ENCODE measurements at regions not wholly inside any gene's neighbourhood (a gene's known extent, or its start where the extent isn't known, plus 50 kb on each side); places are given as distances from the start of the nearest gene placed in this dataset.

DNA sequence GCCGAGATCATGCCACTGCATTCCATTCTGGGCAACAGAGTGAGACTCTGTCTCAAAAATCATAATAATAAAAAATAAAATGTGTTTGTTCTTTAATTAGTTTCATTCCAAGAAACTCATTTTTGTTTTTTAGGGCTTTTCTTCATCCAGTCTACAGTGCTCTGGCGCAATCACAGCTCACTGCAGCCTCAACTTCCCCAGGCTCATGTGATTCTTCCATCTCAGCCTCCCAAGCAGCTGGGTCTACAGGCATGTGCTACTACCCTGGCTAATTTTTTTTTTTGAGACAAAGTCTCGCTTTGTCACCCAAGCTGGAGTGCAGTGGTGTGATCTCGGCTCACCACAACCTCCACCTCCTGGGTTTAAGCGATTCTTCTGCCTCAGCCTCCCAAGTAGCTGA, 143.6 kb upstream of the JARID2 start:
- H3K27ac ChIP-seq = no peak overlapping the region
- TF ChIP-seq, protein P1, sequence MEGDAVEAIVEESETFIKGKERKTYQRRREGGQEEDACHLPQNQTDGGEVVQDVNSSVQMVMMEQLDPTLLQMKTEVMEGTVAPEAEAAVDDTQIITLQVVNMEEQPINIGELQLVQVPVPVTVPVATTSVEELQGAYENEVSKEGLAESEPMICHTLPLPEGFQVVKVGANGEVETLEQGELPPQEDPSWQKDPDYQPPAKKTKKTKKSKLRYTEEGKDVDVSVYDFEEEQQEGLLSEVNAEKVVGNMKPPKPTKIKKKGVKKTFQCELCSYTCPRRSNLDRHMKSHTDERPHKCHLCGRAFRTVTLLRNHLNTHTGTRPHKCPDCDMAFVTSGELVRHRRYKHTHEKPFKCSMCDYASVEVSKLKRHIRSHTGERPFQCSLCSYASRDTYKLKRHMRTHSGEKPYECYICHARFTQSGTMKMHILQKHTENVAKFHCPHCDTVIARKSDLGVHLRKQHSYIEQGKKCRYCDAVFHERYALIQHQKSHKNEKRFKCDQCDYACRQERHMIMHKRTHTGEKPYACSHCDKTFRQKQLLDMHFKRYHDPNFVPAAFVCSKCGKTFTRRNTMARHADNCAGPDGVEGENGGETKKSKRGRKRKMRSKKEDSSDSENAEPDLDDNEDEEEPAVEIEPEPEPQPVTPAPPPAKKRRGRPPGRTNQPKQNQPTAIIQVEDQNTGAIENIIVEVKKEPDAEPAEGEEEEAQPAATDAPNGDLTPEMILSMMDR (IDR thresholded peaks at IDR 0.05) = no peak
- TF ChIP-seq POLR2AphosphoS5 (IDR thresholded peaks at IDR 0.05; ENCODE audit: insufficient read depth in 1 of 2, low read depth in 1 of 2) (no peak), POLR2A (IDR thresholded peaks at IDR 0.05) (no peak)
- no peak overlapping the region for H3K4me3 ChIP-seq
- H3K9me3 ChIP-seq = no peaks in the 10 kb centered on the region
- no peaks in the 10 kb centered on the region for H3K4me1 ChIP-seq
- H3K36me3 ChIP-seq = no peaks in the 10 kb centered on the region
- DNase-seq (ENCODE audit: extremely low spot score in 2 of 2) = no peak
- intact Hi-C loops (cut with DNase I) = no loop called here
- no peaks in the 10 kb centered on the region for H3K27me3 ChIP-seq

DNA sequence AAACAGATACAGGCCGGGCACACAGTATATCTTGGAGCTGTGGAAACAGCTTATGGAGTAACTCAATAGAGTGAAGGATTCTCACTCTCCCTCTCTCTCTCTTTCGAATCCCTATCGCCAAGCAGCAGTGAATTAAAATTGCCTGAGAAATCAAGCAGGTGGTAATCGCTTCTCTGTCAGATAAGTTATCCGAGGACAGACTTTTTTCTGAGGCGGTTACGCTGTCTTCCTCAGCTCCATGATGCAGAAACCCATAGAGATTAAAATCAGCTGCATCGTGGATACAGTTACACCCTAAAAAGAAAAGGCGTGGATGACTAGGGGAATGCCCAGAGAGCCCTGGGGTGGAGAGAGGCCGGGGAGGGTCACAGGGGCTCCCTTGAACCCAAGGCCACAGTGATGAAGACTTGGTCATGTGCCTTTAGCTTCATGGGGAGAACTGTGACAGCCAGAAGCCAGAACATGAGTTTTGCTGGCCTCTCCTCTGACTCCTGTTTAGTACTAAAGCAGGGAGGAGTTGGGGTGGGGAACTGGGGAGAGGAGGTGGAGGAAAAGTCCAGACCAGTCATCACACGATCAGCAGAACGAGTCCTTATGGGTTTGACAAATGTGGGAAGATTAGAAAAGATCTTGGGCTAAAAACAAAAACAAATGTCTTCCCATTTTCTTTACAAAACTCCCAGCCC, 138.8 kb upstream of the JARID2 start:
- intact Hi-C loops (cut with DNase I) = no loop called here
- Histone ChIP-seq H3K4me1 (no peaks in the 10 kb centered on the region), H3K27ac (no peak overlapping the region), H3K27me3 (no peaks in the 10 kb centered on the region), H3K9me3 (no peaks in the 10 kb centered on the region), H3K4me3 (no peak overlapping the region), H3K36me3 (no peaks in the 10 kb centered on the region)
- TF ChIP-seq POLR2A (IDR thresholded peaks at IDR 0.05) (no peak), POLR2AphosphoS5 (IDR thresholded peaks at IDR 0.05; ENCODE audit: insufficient read depth in 1 of 2, low read depth in 1 of 2) (no peak)
- TF ChIP-seq, protein P1 (IDR thresholded peaks at IDR 0.05) = no peak
- no peak for DNase-seq (ENCODE audit: extremely low spot score in 2 of 2)

DNA sequence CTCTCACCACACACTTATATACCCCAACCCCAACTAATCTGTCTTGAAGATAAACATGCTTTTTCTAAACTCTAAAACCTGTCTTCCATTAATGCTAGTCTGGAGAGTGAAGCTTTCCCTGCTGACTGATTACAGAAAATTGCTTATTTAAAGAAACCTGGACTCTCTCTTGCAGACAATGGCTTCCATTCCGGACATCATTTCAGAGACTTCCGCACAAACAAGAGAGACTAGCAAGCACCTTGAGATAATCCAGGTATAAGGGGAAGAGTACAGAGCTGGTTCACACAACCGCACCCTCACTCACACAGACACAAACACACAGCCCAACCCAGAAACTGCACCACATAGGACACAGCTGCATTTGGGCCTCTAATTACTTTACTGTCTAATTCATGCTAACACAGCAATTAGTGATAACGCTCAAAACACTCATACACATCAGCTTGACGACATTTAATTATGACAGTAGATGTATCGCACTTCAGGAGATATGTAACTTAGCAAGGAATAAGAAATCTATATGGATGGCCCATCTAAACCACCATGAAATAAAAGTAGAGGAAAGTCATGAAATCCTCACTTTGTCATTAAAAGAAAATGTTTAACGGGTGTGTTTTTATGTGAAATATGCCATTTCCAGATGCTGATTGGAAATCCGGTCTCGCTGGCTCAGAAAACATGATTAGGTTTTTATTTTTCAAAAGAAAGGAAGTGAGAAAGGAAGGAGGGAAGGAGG, 138.1 kb upstream of the JARID2 start:
- Histone ChIP-seq H3K4me3 (no peak overlapping the region), H3K4me1 (no peaks in the 10 kb centered on the region), H3K36me3 (no peaks in the 10 kb centered on the region), H3K27me3 (no peaks in the 10 kb centered on the region), H3K9me3 (no peaks in the 10 kb centered on the region), H3K27ac (no peak overlapping the region)
- TF ChIP-seq POLR2AphosphoS5 (IDR thresholded peaks at IDR 0.05; ENCODE audit: insufficient read depth in 1 of 2, low read depth in 1 of 2) = no peak
- TF ChIP-seq POLR2A (IDR thresholded peaks at IDR 0.05) = no peak
- TF ChIP-seq, protein P1 (IDR thresholded peaks at IDR 0.05) = no peak
- intact Hi-C loops (cut with DNase I) = no loop called here
- no peak for DNase-seq (ENCODE audit: extremely low spot score in 2 of 2)

DNA sequence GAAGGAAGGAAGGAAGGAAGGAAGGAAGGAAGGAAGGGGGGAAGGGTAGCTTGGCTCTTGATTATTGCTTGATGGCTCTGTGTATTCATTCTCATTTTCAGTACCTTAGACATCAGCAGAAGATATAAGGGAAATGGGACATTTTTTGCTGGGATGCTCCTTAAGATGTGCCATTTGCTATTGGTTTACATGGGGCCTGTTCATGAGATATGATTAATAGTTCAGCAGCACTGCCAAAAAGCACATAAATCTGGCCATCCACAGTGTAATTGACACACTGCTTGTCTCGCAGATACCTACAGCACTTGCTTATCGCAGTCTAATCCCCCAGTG, 137.5 kb upstream of the JARID2 start:
- Histone ChIP-seq H3K27me3 (no peaks in the 10 kb centered on the region), H3K36me3 (no peaks in the 10 kb centered on the region), H3K27ac (no peak overlapping the region), H3K4me1 (no peaks in the 10 kb centered on the region), H3K9me3 (no peaks in the 10 kb centered on the region), H3K4me3 (no peak overlapping the region)
- TF ChIP-seq, protein P1 (IDR thresholded peaks at IDR 0.05) = no peak
- TF ChIP-seq POLR2AphosphoS5 (IDR thresholded peaks at IDR 0.05; ENCODE audit: insufficient read depth in 1 of 2, low read depth in 1 of 2) (no peak), POLR2A (IDR thresholded peaks at IDR 0.05) (no peak)
- no peak for DNase-seq (ENCODE audit: extremely low spot score in 2 of 2)
- intact Hi-C loops (cut with DNase I) = no loop called here
